Heart left ventricle (tissue), 13 donors: ENCODE measurements at regions not wholly inside any gene's neighbourhood (a gene's known extent, or its start where the extent isn't known, plus 50 kb on each side); places are given as distances from the start of the nearest gene placed in this dataset.

Experiments
- CTCF ChIP-seq, 12 donors: fragments of 200-600 bp; sonication (generic) in 4 of 12; IDR thresholded peaks; one replicate each; pipeline versions ENCODE4 v1.5.0 to v1.8.0; 2018 to 2022; ENCODE audit warnings: antibody characterized with exemption in 12 of 12, mild to moderate bottlenecking in 5 of 12
- POLR2A ChIP-seq, 2 donors: fragments of 450-650 bp; IDR thresholded peaks; one replicate each; pipeline ENCODE4 v1.6.1; 2017; ENCODE audit warnings: antibody characterized with exemption in 2 of 2, mild to moderate bottlenecking in 2 of 2, moderate library complexity in 2 of 2
- donor health status: ischemic (EF 13 %, LVEDD 7.1; RV severe dilation, severe dysfunction).
- donor health status: DM: no; HTN: yes; CAD: no.
- donor health status: DM: no; HTN: no; CAD: no.
- donor health status: ischemic (EF 25% LVEDD 6.9; RV normal size, moderate dysfunction).
- donor health status: ischemic (EF 25% LVEDD 5.7; RV mildly dilated, moderate dysfunction).
- donor health status: ischemic (EF 35%, LVEDD 5.7; RV mildly dilated, moderate dysfunction).
- donor health status: nonischemic (EF 11% LVEDD 7.7; RV severe dilation, severe dysfunction).
- donor health status: DM: yes; HTN: yes; CAD: no.
- donor health status: PGD.
- donor health status: ischemic (EF 29% LVEDD 5.4; RV normal size, mild dysfunction).
- donor health status: nonischemic (EF 23%, LVEDD 6.1; RV moderate dilation, normal function).

- no peak for TF ChIP-seq CTCF (IDR thresholded peaks at IDR 0.05)
- no peak for TF ChIP-seq POLR2A (IDR thresholded peaks at IDR 0.05)
Observed at GRCh38 chr12:28993720-28994119, 155.4 kb upstream of the FAR2 start.
